Keratinocyte (primary cell): ENCODE measurements at regions not wholly inside any gene's neighbourhood (a gene's known extent, or its start where the extent isn't known, plus 50 kb on each side); places are given as distances from the start of the nearest gene placed in this dataset.

Source experiments
- DNase-seq: peaks from one replicate; pipeline ENCODE4 v3.0.0-alpha.2; 2011; ENCODE audit warnings: low read depth, missing footprints, low spot score
- FAIRE-seq: peaks from 2 replicates; lab custom pipeline; 2011; peaks lifted over from hg19 to GRCh38; lab: Jason Lieb, UNC
- H2AFZ ChIP-seq: 2 replicates; pipeline ENCODE4 v1.6.0; 2012; ENCODE audit warnings: low read length, control low read depth, inconsistent platforms; ENCODE audit not compliant: control insufficient read depth
- H3K27ac ChIP-seq: 2 replicates; pipeline ENCODE4 v1.5.1; 2011; ENCODE audit warnings: low read length; ENCODE audit not compliant: control insufficient read depth, insufficient read depth
- H3K27me3 ChIP-seq: 3 replicates; pipeline ENCODE4 v1.6.0; 2011; ENCODE audit warnings: low read length; ENCODE audit not compliant: control insufficient read depth, insufficient read depth; ENCODE audit errors: extremely low read depth
- H3K36me3 ChIP-seq, 2 experiments: 2 replicates in 1 of 2; 3 replicates in 1 of 2; pipeline ENCODE4 v1.5.1; 2011; ENCODE audit warnings: low read length in 2 of 2, mild to moderate bottlenecking in 1 of 2; ENCODE audit not compliant: control insufficient read depth in 2 of 2, insufficient read depth in 2 of 2; ENCODE audit errors: extremely low read depth in 1 of 2
- H3K4me1 ChIP-seq: 3 replicates; pipeline ENCODE4 v1.5.1; 2011; ENCODE audit warnings: low read length; ENCODE audit not compliant: control insufficient read depth, insufficient read depth; ENCODE audit errors: extremely low read depth
- H3K4me2 ChIP-seq: 3 replicates; pipeline ENCODE4 v1.6.0; 2011; ENCODE audit warnings: low read depth, low read length; ENCODE audit not compliant: control insufficient read depth, insufficient read depth; ENCODE audit errors: extremely low read depth
- H3K4me3 ChIP-seq, 3 experiments: fragments of 200-600 bp in 1 of 3; sonication (generic) in 1 of 3; 2 replicates in 2 of 3; 3 replicates in 1 of 3; pipeline ENCODE4 v1.5.1; 2011 to 2016; ENCODE audit warnings: low read length in 3 of 3, mild to moderate bottlenecking in 3 of 3, control low read depth in 2 of 3, inconsistent platforms in 1 of 3, low read depth in 1 of 3, mixed read lengths in 1 of 3, mixed run types in 1 of 3, moderate library complexity in 1 of 3; ENCODE audit not compliant: control insufficient read depth in 2 of 3, insufficient read depth in 2 of 3; ENCODE audit errors: extremely low read depth in 1 of 3
- H3K79me2 ChIP-seq: 2 replicates; pipeline ENCODE4 v1.6.0; 2012; ENCODE audit warnings: low read length; ENCODE audit not compliant: control insufficient read depth, insufficient read depth
- H3K9ac ChIP-seq: 3 replicates; pipeline ENCODE4 v1.6.0; 2011; ENCODE audit warnings: low read length; ENCODE audit not compliant: control insufficient read depth, insufficient read depth; ENCODE audit errors: extremely low read depth
- H3K9me1 ChIP-seq: 3 replicates; pipeline ENCODE4 v1.6.0; 2011; ENCODE audit warnings: low read length; ENCODE audit not compliant: control insufficient read depth, insufficient read depth; ENCODE audit errors: extremely low read depth
- H3K9me3 ChIP-seq: 2 replicates; pipeline ENCODE4 v1.5.1; 2012; ENCODE audit warnings: low read depth, low read length; ENCODE audit not compliant: control insufficient read depth
- H4K20me1 ChIP-seq: 3 replicates; pipeline ENCODE4 v1.6.0; 2011; ENCODE audit warnings: low read length; ENCODE audit not compliant: control insufficient read depth, insufficient read depth; ENCODE audit errors: extremely low read depth
- CTCF ChIP-seq, 3 experiments: IDR thresholded peaks in 1 of 3; conservative IDR thresholded peaks in 1 of 3; optimal IDR thresholded peaks in 1 of 3; 2 replicates in 2 of 3; 3 replicates in 1 of 3; pipeline versions ENCODE3 to v1.5.1; 2011; ENCODE audit warnings: low read length in 3 of 3, mild to moderate bottlenecking in 3 of 3, moderate library complexity in 2 of 3, control low read depth in 1 of 3, inconsistent platforms in 1 of 3; ENCODE audit not compliant: insufficient read depth in 2 of 3; ENCODE audit errors: extremely low read depth in 1 of 3
- EZH2 ChIP-seq: IDR thresholded peaks from one replicate; pipeline ENCODE4 v1.6.1; 2012; ENCODE audit warnings: inconsistent platforms, mild to moderate bottlenecking, low read length, moderate library complexity
- dilution Hi-C: fragments of 300-500 bp; cut with MboI; formaldehyde crosslinking; loops from one replicate; pipeline ENCODE4 v1.7.0; 2020; ENCODE audit warnings: low sequenced_read_pairs; ENCODE audit not compliant: extremely low pct_ligation_motif_present

GRCh38 chr22:49330421-49331222, 497.1 kb downstream of the BRD1 start:
- TF ChIP-seq EZH2 (no peak), CTCF (optimal IDR thresholded peaks at IDR 0.05 in 1 of 3, IDR thresholded peaks at IDR 0.05 in 1 of 3, conservative IDR thresholded peaks at IDR 0.05 in 1 of 3; ENCODE audit: extremely low read depth in 1 of 3, insufficient read depth in 2 of 3, low read length in 3 of 3) (no peak)
- dilution Hi-C loops: no loop called here
- Histone ChIP-seq H3K4me1 (no peaks in the 10 kb centered on the region), H3K9me1 (no peaks in the 10 kb centered on the region), H3K79me2 (no peaks in the 10 kb centered on the region), H3K27me3 (no peaks in the 10 kb centered on the region), H3K4me3 (no peak overlapping the region), H3K4me2 (no peak overlapping the region), H3K9me3 (peaks cover 17% of the 10 kb centered on the region), H3K27ac (no peak overlapping the region), H2AFZ (no peak overlapping the region), H4K20me1 (no peaks in the 10 kb centered on the region), H3K9ac (no peak overlapping the region), H3K36me3 (no peaks in the 10 kb centered on the region)
- DNase-seq: no peak
- FAIRE-seq: no peak

- Histone ChIP-seq H3K79me2 (no peaks in the 10 kb centered on the region), H3K27me3 (no peaks in the 10 kb centered on the region), H3K27ac (no peak overlapping the region), H3K9me1 (no peaks in the 10 kb centered on the region), H3K9me3 (peaks cover 17% of the 10 kb centered on the region), H3K9ac (no peak overlapping the region), H3K4me3 (no peak overlapping the region), H4K20me1 (no peaks in the 10 kb centered on the region), H2AFZ (no peak overlapping the region), H3K4me2 (no peak overlapping the region), H3K36me3 (no peaks in the 10 kb centered on the region), H3K4me1 (no peaks in the 10 kb centered on the region)
- dilution Hi-C loops: no loop called here
- FAIRE-seq: no peak
- DNase-seq: no peak
- TF ChIP-seq CTCF (optimal IDR thresholded peaks at IDR 0.05 in 1 of 3, IDR thresholded peaks at IDR 0.05 in 1 of 3, conservative IDR thresholded peaks at IDR 0.05 in 1 of 3; ENCODE audit: extremely low read depth in 1 of 3, insufficient read depth in 2 of 3, low read length in 3 of 3) (no peak), EZH2 (no peak)
These were observed 498.0 kb downstream of the BRD1 start for GRCh38 chr22:49329636-49330035.
